ENCODE measurements at regions not wholly inside any gene's neighbourhood (a gene's known extent, or its start where the extent isn't known, plus 50 kb on each side); places are given as distances from the start of the nearest gene placed in this dataset.

DNA sequence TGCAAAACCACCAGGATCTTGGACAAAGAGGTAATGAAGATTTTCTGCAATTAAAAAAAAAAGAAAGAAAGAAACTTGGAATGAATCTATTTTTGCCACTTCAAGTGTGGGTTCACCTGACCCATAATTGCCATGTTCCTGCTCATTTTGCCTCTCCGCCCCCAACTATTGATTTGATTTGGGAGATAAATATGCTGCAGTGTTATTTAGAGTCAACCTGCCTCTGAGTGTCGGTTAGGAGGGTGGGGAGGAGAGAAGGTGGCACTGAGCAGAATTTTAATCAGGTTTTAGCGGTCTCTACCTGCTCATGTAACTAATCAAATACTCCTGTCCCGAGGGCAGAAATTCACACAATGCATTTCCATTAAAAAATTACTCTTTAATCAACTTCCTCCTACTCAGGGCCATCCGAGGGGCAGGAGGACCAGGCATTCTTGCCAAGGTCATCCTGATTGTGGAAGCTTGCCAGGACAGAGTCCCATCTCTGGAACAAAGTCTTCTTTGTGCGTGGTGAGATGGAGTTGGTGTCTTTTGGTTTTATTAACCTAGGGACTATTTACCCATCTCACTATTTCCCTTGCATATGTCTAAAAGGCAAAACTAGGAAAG, 300.1 kb downstream of the CDH26 start:
- H2BK120ac ChIP-seq (replicated peaks; ENCODE audit: low read depth, low read length) = no peak overlapping the region
- no peak for DNase-seq (ENCODE audit: low read depth in 1 of 2, low spot score in 2 of 2)
- WGBS, 2 experiments (ENCODE audit: extremely low coverage in 1 of 2, insufficient coverage in 1 of 2, insufficient read length in 1 of 2, insufficient replicate concordance in 2 of 2, low coverage in 1 of 2, low lambda C conversion rate in 2 of 2, missing lambda C conversion rate in 1 of 2) = 94% methylated on average over 6 of the region's 6 CpGs; no CpG with 5 or more reads in 1 of the 2 experiments
- no peak for TF ChIP-seq MAFK (IDR thresholded peaks at IDR 0.05; ENCODE audit: low read depth, low read length)
- no peak for TF ChIP-seq KDM4A (IDR thresholded peaks at IDR 0.05; ENCODE audit: low read depth, low read length, severe bottlenecking)
- no peak for TF ChIP-seq CBX8 (IDR thresholded peaks at IDR 0.05; ENCODE audit: borderline replicate concordance, low read depth, low read length)
- no peak for TF ChIP-seq SRF (IDR thresholded peaks at IDR 0.05; ENCODE audit: low read depth, low read length)
- TF ChIP-seq, protein P1, sequence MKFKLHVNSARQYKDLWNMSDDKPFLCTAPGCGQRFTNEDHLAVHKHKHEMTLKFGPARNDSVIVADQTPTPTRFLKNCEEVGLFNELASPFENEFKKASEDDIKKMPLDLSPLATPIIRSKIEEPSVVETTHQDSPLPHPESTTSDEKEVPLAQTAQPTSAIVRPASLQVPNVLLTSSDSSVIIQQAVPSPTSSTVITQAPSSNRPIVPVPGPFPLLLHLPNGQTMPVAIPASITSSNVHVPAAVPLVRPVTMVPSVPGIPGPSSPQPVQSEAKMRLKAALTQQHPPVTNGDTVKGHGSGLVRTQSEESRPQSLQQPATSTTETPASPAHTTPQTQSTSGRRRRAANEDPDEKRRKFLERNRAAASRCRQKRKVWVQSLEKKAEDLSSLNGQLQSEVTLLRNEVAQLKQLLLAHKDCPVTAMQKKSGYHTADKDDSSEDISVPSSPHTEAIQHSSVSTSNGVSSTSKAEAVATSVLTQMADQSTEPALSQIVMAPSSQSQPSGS (IDR thresholded peaks at IDR 0.05; ENCODE audit: low read length) = no peak
- no peak for TF ChIP-seq GABPA (IDR thresholded peaks at IDR 0.05; ENCODE audit: borderline replicate concordance, insufficient read depth, low read length)

More for the DNA sequence above, 300.1 kb downstream of the CDH26 start:
- H4K91ac ChIP-seq (replicated peaks; ENCODE audit: insufficient read length, low read length) = no peak overlapping the region
- H3K23ac ChIP-seq (ENCODE audit: insufficient read length) = no peak overlapping the region
- POLR2A ChIA-PET (ENCODE audit: partially characterized antibody) = no interaction called here
- no peak overlapping the region for H2AFZ ChIP-seq (ENCODE audit: low read length)
- H3K4me3 ChIP-seq (ENCODE audit: extremely low read depth in 1 of 4, insufficient read depth in 2 of 4, low read depth in 3 of 4, low read length in 4 of 4) = no peak overlapping the region
- no peak for FAIRE-seq
- H3K18ac ChIP-seq (ENCODE audit: extremely low read depth, low read length) = no peak overlapping the region
- no peak overlapping the region for H2BK12ac ChIP-seq (ENCODE audit: low read depth, low read length)
- no peaks in the 10 kb centered on the region for H4K20me1 ChIP-seq (replicated peaks in 1 of 2; ENCODE audit: control insufficient read depth in 1 of 2, insufficient read depth in 2 of 2, low read length in 2 of 2)
- H3K23me2 ChIP-seq (ENCODE audit: low read depth, low read length) = no peaks in the 10 kb centered on the region
- no peak overlapping the region for H3K4me2 ChIP-seq (ENCODE audit: insufficient read depth in 1 of 2, low read depth in 2 of 2, low read length in 2 of 2)
- H3K9ac ChIP-seq (replicated peaks in 1 of 4; ENCODE audit: extremely low read depth in 1 of 4, low read depth in 3 of 4, low read length in 3 of 4) = no peak overlapping the region
- no peaks in the 10 kb centered on the region for H3K79me1 ChIP-seq (ENCODE audit: low read depth, low read length)
- no peak overlapping the region for H4K5ac ChIP-seq (ENCODE audit: insufficient read length, low read depth, low read length)
- no peak overlapping the region for H4K8ac ChIP-seq (ENCODE audit: extremely low read depth, insufficient read depth, low read length)
- no peak overlapping the region for H3K14ac ChIP-seq (ENCODE audit: insufficient read length)
- no peak overlapping the region for H2AK5ac ChIP-seq (ENCODE audit: low read depth, low read length)
- peaks cover 0 to 4% (median 1%) of the 10 kb centered on the region in 4 experiments; a peak in 2 of 7 replicates for H3K4me1 ChIP-seq (replicated peaks in 1 of 4; ENCODE audit: control insufficient read depth in 3 of 4, insufficient read depth in 4 of 4, low read length in 3 of 4)
- CTCF ChIA-PET (ENCODE audit: partially characterized antibody) = no interaction called here
- H3K27ac ChIP-seq (ENCODE audit: low read depth, low read length) = no peak overlapping the region
- no peaks in the 10 kb centered on the region for H3K79me2 ChIP-seq (ENCODE audit: control insufficient read depth in 1 of 2, insufficient read depth in 2 of 2, low read length in 2 of 2)
- H2BK5ac ChIP-seq (ENCODE audit: low read depth, low read length) = no peak overlapping the region
- no peak overlapping the region for H2BK15ac ChIP-seq (ENCODE audit: low read length)
- H3K9me3 ChIP-seq (ENCODE audit: insufficient read depth in 2 of 2, low read depth in 1 of 2, low read length in 1 of 2) = peaks cover 0 to 3% of the 10 kb centered on the region in 2 experiments; a peak in 1 of 4 replicates
- no peak overlapping the region for H3K56ac ChIP-seq (replicated peaks; ENCODE audit: insufficient read length, low read depth, low read length)
- H3K4ac ChIP-seq (replicated peaks; ENCODE audit: insufficient read length, low read depth, low read length) = no peak overlapping the region
- no peaks in the 10 kb centered on the region for H3K36me3 ChIP-seq (ENCODE audit: control insufficient read depth in 2 of 4, insufficient read depth in 4 of 4, low read length in 3 of 4)
- peaks cover 0 to 2% (median 0%) of the 10 kb centered on the region in 4 experiments; a peak in 4 of 7 replicates for H3K27me3 ChIP-seq (replicated peaks in 1 of 4; ENCODE audit: control insufficient read depth in 3 of 4, extremely low read depth in 1 of 4, insufficient read depth in 3 of 4, low read length in 3 of 4)
- no peak overlapping the region for H2BK20ac ChIP-seq (ENCODE audit: low read length)

All from H1 (cell line).